Testis (tissue), 2 donors: ENCODE measurements at regions not wholly inside any gene's neighbourhood (a gene's known extent, or its start where the extent isn't known, plus 50 kb on each side); places are given as distances from the start of the nearest gene placed in this dataset.

ENCODE experiments used
- CTCF ChIP-seq, 3 experiments: fragments of 450-650 bp in 2 of 3; fragments of 200-600 bp in 1 of 3; sonication (generic) in 1 of 3; IDR thresholded peaks; one replicate each; pipeline ENCODE4 v1.5.1; 2016 to 2019; ENCODE audit warnings: antibody characterized with exemption in 3 of 3, mild to moderate bottlenecking in 2 of 3, moderate library complexity in 1 of 3
- POLR2A ChIP-seq: fragments of 450-650 bp; IDR thresholded peaks from one replicate; pipeline ENCODE4 v1.6.1; 2017; ENCODE audit warnings: antibody characterized with exemption, mild to moderate bottlenecking, moderate library complexity

- TF ChIP-seq CTCF (IDR thresholded peaks at IDR 0.05) (no peak), POLR2A (no peak)
These were observed 255.7 kb downstream of the GJA1 start for GRCh38 chr6:121691126-121691551.
